ENCODE measurements at regions not wholly inside any gene's neighbourhood (a gene's known extent, or its start where the extent isn't known, plus 50 kb on each side); places are given as distances from the start of the nearest gene placed in this dataset.

DNA sequence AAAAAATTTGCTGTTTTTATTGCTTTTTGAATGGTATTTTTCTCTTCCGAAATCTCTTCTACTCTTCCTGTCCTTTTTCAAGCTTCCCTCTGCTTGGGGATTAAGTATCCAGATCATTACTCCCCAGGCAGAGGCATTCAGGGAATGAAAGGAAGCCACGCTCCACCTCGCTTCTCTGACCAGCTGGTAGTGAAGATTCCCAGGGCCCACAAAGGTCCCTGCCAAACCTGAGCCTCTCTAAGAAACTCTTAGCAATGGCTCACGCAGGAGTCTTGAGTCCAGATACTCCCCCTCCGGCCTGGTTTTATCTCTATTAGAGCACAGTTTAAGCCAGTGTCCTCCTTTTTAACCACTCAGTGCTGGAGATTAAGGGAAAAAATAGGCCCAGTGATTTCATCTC is 51.4 kb upstream of the SOD3 start:
- Histone ChIP-seq H3K4me3 (no peak overlapping the region), H3K9me3 (no peaks in the 10 kb centered on the region), H3K36me3 (no peaks in the 10 kb centered on the region), H3K4me1 (no peaks in the 10 kb centered on the region), H3K27ac (no peak overlapping the region), H3K27me3 (ENCODE audit: low read depth) (no peaks in the 10 kb centered on the region)
- TF ChIP-seq, protein P1, sequence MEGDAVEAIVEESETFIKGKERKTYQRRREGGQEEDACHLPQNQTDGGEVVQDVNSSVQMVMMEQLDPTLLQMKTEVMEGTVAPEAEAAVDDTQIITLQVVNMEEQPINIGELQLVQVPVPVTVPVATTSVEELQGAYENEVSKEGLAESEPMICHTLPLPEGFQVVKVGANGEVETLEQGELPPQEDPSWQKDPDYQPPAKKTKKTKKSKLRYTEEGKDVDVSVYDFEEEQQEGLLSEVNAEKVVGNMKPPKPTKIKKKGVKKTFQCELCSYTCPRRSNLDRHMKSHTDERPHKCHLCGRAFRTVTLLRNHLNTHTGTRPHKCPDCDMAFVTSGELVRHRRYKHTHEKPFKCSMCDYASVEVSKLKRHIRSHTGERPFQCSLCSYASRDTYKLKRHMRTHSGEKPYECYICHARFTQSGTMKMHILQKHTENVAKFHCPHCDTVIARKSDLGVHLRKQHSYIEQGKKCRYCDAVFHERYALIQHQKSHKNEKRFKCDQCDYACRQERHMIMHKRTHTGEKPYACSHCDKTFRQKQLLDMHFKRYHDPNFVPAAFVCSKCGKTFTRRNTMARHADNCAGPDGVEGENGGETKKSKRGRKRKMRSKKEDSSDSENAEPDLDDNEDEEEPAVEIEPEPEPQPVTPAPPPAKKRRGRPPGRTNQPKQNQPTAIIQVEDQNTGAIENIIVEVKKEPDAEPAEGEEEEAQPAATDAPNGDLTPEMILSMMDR (IDR thresholded peaks at IDR 0.05), result no peak
- ATAC-seq (no peak), DNase-seq (no peak)
- intact Hi-C loops (cut with DNase I), result no loop called here

DNA sequence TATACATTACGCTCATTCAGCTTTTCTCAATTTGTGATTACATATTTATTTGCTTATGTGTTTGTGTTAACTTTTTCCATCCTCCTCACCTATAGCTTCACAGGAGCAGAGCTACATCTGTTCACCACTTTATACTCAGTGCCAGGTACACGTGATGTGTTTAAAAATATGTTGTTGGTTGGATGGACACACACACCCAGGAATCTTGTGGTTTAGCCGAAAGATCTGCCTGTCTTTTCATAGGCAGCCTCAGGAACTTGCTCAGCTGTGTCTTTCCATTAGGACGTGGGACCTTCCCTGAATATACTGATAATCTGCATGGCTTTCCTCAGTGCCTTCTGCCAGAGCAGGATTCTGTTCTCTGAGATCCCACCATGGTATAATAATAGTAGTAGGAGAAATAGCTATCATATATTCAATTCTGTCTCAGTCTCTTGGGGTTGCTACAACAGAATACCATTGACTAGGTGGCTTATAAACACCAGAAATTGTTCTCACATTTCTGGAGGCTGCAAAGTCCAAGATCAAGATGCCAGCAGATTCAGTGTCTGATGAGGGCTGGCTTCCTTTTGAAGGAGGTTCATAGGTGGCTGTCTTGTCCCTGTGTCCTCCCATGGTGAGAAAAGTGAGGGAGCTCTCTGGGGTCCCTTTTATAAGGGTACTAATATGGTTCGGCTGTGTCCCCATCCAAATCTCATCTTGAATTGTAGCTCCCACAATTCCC is 50.0 kb upstream of the SOD3 start:
- DNase-seq, result no peak
- H3K4me1 ChIP-seq, result no peaks in the 10 kb centered on the region
- intact Hi-C loops (cut with DNase I), result no loop called here
- H3K9me3 ChIP-seq, result no peaks in the 10 kb centered on the region
- ATAC-seq, result no peak
- H3K4me3 ChIP-seq, result no peak overlapping the region
- H3K27me3 ChIP-seq (ENCODE audit: low read depth), result no peaks in the 10 kb centered on the region
- H3K36me3 ChIP-seq, result no peaks in the 10 kb centered on the region
- no peak overlapping the region for H3K27ac ChIP-seq
- TF ChIP-seq, protein P1 (IDR thresholded peaks at IDR 0.05), result no peak
